ENCODE measurements at regions not wholly inside any gene's neighbourhood (a gene's known extent, or its start where the extent isn't known, plus 50 kb on each side); places are given as distances from the start of the nearest gene placed in this dataset.

- Histone ChIP-seq H3K27me3 (ENCODE audit: control insufficient read depth, extremely low read depth, insufficient read depth, low read length) (no peaks in the 10 kb centered on the region), H3K36me3 (ENCODE audit: control insufficient read depth in 2 of 2, extremely low read depth in 1 of 2, insufficient read depth in 2 of 2, low read length in 2 of 2) (no peaks in the 10 kb centered on the region), H3K9me3 (ENCODE audit: control insufficient read depth, low read depth, low read length) (no peaks in the 10 kb centered on the region), H3K4me1 (ENCODE audit: control insufficient read depth, extremely low read depth, insufficient read depth, low read length) (no peaks in the 10 kb centered on the region), H2AFZ (ENCODE audit: control insufficient read depth, low read length) (no peak overlapping the region), H3K9ac (ENCODE audit: control insufficient read depth, extremely low read depth, insufficient read depth, low read length) (no peak overlapping the region), H3K4me2 (ENCODE audit: control insufficient read depth, extremely low read depth, insufficient read depth, low read depth, low read length) (no peak overlapping the region), H3K9me1 (ENCODE audit: control insufficient read depth, extremely low read depth, insufficient read depth, low read length) (no peaks in the 10 kb centered on the region), H3K79me2 (ENCODE audit: control insufficient read depth, insufficient read depth, low read length) (no peaks in the 10 kb centered on the region), H4K20me1 (ENCODE audit: control insufficient read depth, extremely low read depth, insufficient read depth, low read length) (no peaks in the 10 kb centered on the region), H3K4me3 (ENCODE audit: control insufficient read depth in 2 of 3, extremely low read depth in 1 of 3, insufficient read depth in 2 of 3, low read depth in 1 of 3, low read length in 3 of 3) (no peak overlapping the region), H3K27ac (ENCODE audit: control insufficient read depth, insufficient read depth, low read length) (no peak overlapping the region)
- TF ChIP-seq EZH2 (IDR thresholded peaks at IDR 0.05; ENCODE audit: low read length) (no peak), CTCF (optimal IDR thresholded peaks at IDR 0.05 in 1 of 3, IDR thresholded peaks at IDR 0.05 in 1 of 3, conservative IDR thresholded peaks at IDR 0.05 in 1 of 3; ENCODE audit: extremely low read depth in 1 of 3, insufficient read depth in 2 of 3, low read length in 3 of 3) (no peak)
- dilution Hi-C loops (cut with MboI; ENCODE audit: extremely low pct_ligation_motif_present, low sequenced_read_pairs) = no loop called here
- FAIRE-seq = no peak
- DNase-seq (ENCODE audit: low read depth, low spot score) = no peak
These were observed 698.2 kb upstream of the SGCG start for GRCh38 chr13:22482496-22483000.

GRCh38 chr13:22483276-22483675 is 697.5 kb upstream of the SGCG start:
- Histone ChIP-seq H3K9me3 (ENCODE audit: control insufficient read depth, low read depth, low read length) (no peaks in the 10 kb centered on the region), H3K27ac (ENCODE audit: control insufficient read depth, insufficient read depth, low read length) (no peak overlapping the region), H3K4me1 (ENCODE audit: control insufficient read depth, extremely low read depth, insufficient read depth, low read length) (no peaks in the 10 kb centered on the region), H3K4me3 (ENCODE audit: control insufficient read depth in 2 of 3, extremely low read depth in 1 of 3, insufficient read depth in 2 of 3, low read depth in 1 of 3, low read length in 3 of 3) (no peak overlapping the region), H3K9ac (ENCODE audit: control insufficient read depth, extremely low read depth, insufficient read depth, low read length) (no peak overlapping the region), H3K79me2 (ENCODE audit: control insufficient read depth, insufficient read depth, low read length) (no peaks in the 10 kb centered on the region), H2AFZ (ENCODE audit: control insufficient read depth, low read length) (no peak overlapping the region), H3K36me3 (ENCODE audit: control insufficient read depth in 2 of 2, extremely low read depth in 1 of 2, insufficient read depth in 2 of 2, low read length in 2 of 2) (no peaks in the 10 kb centered on the region), H3K4me2 (ENCODE audit: control insufficient read depth, extremely low read depth, insufficient read depth, low read depth, low read length) (no peak overlapping the region), H3K27me3 (ENCODE audit: control insufficient read depth, extremely low read depth, insufficient read depth, low read length) (no peaks in the 10 kb centered on the region), H3K9me1 (ENCODE audit: control insufficient read depth, extremely low read depth, insufficient read depth, low read length) (no peaks in the 10 kb centered on the region), H4K20me1 (ENCODE audit: control insufficient read depth, extremely low read depth, insufficient read depth, low read length) (no peaks in the 10 kb centered on the region)
- no peak for DNase-seq (ENCODE audit: low read depth, low spot score)
- TF ChIP-seq EZH2 (IDR thresholded peaks at IDR 0.05; ENCODE audit: low read length) (no peak), CTCF (optimal IDR thresholded peaks at IDR 0.05 in 1 of 3, IDR thresholded peaks at IDR 0.05 in 1 of 3, conservative IDR thresholded peaks at IDR 0.05 in 1 of 3; ENCODE audit: extremely low read depth in 1 of 3, insufficient read depth in 2 of 3, low read length in 3 of 3) (no peak)
- no peak for FAIRE-seq
- dilution Hi-C loops (cut with MboI; ENCODE audit: extremely low pct_ligation_motif_present, low sequenced_read_pairs) = no loop called here

Data from keratinocyte (primary cell).